WI38 (cell line): ENCODE measurements at regions not wholly inside any gene's neighbourhood (a gene's known extent, or its start where the extent isn't known, plus 50 kb on each side); places are given as distances from the start of the nearest gene placed in this dataset.

ENCODE experiments used
- H3K4me3 ChIP-seq: 2 replicates; pipeline ENCODE4 v1.5.1; 2011; ENCODE audit warnings: low read depth, mild to moderate bottlenecking, control low read depth, low read length
- TF ChIP-seq, protein P1 (sequence below): IDR thresholded peaks from 2 replicates; pipeline ENCODE4 v1.5.1; 2012; ENCODE audit warnings: low read depth, mild to moderate bottlenecking, control low read depth, low read length

DNA sequence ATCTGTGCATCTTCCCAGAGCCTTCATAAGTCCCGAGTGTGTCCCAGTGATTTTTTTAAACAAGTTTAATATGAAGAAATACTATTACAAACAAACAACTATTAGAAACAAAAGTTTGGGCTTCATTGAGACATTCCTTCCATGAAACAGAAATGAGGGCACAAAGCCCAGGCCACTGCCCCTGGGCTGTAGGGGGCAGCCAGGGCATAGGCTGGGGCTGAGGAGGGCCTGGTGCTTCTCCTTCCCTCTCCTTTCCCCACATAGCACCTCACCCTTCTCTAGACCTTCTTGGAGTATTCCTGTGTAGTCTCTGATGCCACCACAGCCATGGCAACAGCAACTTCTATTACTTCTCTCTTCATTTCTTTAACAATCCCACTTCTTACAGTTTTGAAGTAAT lies 348.2 kb downstream of the IRX2 start:
- TF ChIP-seq, protein P1, sequence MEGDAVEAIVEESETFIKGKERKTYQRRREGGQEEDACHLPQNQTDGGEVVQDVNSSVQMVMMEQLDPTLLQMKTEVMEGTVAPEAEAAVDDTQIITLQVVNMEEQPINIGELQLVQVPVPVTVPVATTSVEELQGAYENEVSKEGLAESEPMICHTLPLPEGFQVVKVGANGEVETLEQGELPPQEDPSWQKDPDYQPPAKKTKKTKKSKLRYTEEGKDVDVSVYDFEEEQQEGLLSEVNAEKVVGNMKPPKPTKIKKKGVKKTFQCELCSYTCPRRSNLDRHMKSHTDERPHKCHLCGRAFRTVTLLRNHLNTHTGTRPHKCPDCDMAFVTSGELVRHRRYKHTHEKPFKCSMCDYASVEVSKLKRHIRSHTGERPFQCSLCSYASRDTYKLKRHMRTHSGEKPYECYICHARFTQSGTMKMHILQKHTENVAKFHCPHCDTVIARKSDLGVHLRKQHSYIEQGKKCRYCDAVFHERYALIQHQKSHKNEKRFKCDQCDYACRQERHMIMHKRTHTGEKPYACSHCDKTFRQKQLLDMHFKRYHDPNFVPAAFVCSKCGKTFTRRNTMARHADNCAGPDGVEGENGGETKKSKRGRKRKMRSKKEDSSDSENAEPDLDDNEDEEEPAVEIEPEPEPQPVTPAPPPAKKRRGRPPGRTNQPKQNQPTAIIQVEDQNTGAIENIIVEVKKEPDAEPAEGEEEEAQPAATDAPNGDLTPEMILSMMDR: no peak

GRCh38 chr5:2399804-2400203 lies 351.7 kb downstream of the IRX2 start:
- TF ChIP-seq, protein P1: no peak
- no peak overlapping the region for H3K4me3 ChIP-seq

More for the DNA sequence above, 348.2 kb downstream of the IRX2 start:
- no peak overlapping the region for H3K4me3 ChIP-seq

DNA sequence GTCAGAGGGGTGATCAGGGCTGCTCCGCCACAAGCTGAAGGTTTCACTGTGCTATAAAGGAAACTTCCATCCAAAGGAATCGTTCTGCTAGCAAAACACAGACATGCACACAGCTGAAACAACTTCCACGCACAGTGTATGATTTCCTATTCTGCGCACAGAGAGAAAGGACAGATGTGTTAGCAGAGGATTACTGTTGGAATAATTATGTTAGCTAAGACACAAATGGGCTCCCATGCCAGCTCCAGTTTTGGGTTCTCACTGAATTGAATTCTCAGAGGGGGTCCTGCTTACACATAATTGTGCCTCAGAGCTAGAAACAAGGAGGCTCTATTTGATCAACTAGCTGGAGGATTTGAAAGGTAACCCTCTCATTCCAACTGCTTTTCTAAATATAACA lies 352.4 kb downstream of the IRX2 start:
- H3K4me3 ChIP-seq: no peak overlapping the region
- TF ChIP-seq, protein P1: no peak

DNA sequence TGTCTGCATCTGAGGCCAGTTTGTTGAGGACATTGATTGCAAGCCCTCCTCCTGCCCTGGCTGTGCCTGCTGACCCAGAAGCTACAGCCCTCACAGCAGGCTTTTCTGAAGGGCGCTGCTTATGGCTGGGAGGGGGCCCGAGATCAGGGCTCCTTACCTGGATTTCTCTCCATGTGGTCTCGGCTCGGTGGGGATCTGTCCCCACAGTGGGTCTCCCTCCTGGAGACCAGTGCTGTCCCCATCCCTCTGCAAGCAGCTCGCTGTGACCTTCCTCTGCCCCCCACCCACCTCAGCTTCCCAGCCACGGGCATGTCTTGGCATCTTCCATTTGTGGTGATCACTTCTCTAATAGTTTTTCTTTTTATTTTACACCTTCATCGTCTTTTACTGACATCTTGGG lies 357.9 kb downstream of the IRX2 start:
- TF ChIP-seq, protein P1: no peak
- H3K4me3 ChIP-seq: no peak overlapping the region

DNA sequence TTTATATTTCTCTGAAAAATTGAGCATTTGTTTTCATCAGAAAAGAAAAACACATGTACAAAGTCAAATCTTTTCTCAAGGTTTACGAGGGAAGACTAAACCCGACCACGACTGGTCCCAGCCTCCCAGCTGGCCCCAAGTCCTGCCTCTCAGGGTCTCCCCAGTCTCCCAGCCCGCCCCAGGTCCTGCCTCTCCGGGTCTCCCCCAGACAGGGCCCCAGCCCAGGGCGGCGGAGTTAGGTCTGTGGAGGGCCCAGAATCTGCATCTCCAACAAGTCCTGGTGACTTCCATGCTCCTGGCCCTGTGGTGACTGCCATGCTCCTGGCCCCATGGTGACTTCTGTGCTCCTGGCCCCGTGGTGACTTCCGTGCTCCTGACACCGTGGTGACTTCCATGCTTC lies 359.9 kb downstream of the IRX2 start:
- TF ChIP-seq, protein P1: no peak
- no peak overlapping the region for H3K4me3 ChIP-seq

DNA sequence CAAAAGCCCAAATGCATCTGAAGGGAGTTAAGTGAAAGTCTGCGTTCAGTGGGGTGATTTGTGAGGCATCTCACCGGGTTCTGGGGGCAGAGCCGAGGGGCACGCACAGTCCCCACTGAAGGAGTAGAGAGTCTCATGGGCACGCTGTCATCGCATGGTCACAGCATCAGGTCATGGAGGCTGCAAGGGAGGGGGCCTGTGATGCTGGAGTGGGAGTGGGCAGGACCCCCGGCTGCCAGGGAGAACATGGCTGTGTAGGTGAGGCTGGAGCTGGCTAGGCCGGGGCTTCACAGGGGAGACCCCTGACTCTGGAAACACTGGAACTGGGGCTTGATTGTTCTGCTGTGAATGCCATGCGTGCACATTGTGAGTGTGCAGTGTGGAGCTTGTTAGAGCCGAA lies 360.5 kb downstream of the IRX2 start:
- TF ChIP-seq, protein P1: no peak
- H3K4me3 ChIP-seq: no peak overlapping the region

DNA sequence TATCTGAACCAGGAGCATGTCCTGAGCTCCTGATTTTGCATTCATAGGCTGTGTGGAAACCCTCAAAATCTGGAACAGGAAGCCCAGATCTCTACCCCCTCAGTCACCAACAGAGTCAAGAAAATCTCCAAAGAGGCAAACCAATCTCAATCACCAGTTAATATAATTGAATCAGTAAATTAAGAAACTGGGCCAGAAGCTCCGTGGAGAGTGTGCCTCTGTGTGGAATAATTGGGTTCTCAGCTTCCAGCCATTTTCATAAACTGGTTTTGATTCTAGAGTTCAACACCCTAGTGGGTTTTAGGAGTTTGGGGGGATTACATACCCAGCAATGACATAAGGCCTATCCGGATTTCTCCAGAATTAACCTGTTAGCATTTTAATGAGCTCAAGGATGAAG lies 362.9 kb downstream of the IRX2 start:
- TF ChIP-seq, protein P1: no peak
- H3K4me3 ChIP-seq: no peak overlapping the region
